ENCODE measurements at regions not wholly inside any gene's neighbourhood (a gene's known extent, or its start where the extent isn't known, plus 50 kb on each side); places are given as distances from the start of the nearest gene placed in this dataset.

DNA sequence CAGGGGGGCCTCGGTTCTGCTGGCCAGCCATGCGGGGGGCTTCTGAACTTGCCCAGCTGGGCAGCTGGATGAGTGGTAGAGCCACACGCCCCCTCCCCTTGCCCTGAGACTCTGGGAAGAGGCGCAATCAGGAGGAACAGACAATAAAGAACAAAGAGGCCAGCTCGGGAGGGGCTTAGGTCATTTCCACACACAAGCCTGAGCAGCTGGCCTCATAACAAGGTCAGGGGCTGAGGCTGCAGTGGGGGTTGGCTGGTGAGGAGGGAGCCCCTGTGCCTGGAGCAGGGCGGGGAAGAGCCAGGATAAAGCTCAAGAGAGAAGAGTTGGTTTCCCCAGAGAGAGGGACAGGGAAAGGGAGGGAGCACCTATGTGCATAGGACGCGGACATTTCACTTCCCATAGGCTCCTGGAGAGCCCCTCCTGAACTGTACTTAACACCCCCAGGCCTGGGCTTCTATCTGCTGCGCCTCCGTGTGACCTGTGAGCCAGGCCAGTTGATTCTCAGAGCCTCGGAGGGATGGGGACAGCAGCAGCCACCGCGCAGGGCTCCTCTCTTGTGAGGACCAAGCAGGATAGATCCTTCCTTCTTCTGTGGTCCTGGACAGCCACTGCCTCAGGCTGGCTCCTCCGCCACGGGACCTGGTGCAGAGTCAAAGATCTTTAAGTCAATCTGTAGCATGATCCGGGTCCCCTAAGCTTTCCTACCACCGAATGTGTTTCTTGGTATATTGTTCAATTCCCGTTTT is 75.3 kb upstream of the GGTA1 start:
- TF ChIP-seq, protein P1, sequence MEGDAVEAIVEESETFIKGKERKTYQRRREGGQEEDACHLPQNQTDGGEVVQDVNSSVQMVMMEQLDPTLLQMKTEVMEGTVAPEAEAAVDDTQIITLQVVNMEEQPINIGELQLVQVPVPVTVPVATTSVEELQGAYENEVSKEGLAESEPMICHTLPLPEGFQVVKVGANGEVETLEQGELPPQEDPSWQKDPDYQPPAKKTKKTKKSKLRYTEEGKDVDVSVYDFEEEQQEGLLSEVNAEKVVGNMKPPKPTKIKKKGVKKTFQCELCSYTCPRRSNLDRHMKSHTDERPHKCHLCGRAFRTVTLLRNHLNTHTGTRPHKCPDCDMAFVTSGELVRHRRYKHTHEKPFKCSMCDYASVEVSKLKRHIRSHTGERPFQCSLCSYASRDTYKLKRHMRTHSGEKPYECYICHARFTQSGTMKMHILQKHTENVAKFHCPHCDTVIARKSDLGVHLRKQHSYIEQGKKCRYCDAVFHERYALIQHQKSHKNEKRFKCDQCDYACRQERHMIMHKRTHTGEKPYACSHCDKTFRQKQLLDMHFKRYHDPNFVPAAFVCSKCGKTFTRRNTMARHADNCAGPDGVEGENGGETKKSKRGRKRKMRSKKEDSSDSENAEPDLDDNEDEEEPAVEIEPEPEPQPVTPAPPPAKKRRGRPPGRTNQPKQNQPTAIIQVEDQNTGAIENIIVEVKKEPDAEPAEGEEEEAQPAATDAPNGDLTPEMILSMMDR (IDR thresholded peaks at IDR 0.05) = no peak
- TF ChIP-seq EP300 (IDR thresholded peaks at IDR 0.05) (no peak), POLR2AphosphoS5 (IDR thresholded peaks at IDR 0.05) (no peak)

All from esophagus muscularis mucosa (tissue), 4 donors.